HL-60 (cell line): ENCODE measurements at regions not wholly inside any gene's neighbourhood (a gene's known extent, or its start where the extent isn't known, plus 50 kb on each side); places are given as distances from the start of the nearest gene placed in this dataset.
A peak's percentile ranks its signal among the peaks of the same experiment; 100 is the strongest.

Experiments used
- DNase-seq, 2 experiments: peaks; one replicate each; pipeline ENCODE4 v3.0.0-alpha.2; 2010 to 2020; ENCODE audit warnings: low read depth in 1 of 2, low spot score in 1 of 2
- H3K27ac ChIP-seq: fragments of 250-450 bp; sonication (Bioruptor Pico); replicated peaks from 2 replicates; pipeline ENCODE4 v1.5.1; 2020; ENCODE audit warnings: mild to moderate bottlenecking, moderate library complexity
- H3K27me3 ChIP-seq: fragments of 250-450 bp; sonication (Bioruptor Pico); 2 replicates; pipeline ENCODE4 v1.5.1; 2021; ENCODE audit warnings: mild to moderate bottlenecking, moderate library complexity; ENCODE audit not compliant: insufficient read depth, poor library complexity, severe bottlenecking
- H3K4me3 ChIP-seq: replicated peaks from 2 replicates; pipeline ENCODE4 v1.5.1; 2011; ENCODE audit warnings: mild to moderate bottlenecking, control low read depth, low read length; ENCODE audit not compliant: insufficient read depth
- GABPA ChIP-seq: IDR thresholded peaks from 2 replicates; pipeline ENCODE4 v1.6.1; 2012; ENCODE audit warnings: low read depth
- POLR2AphosphoS5 ChIP-seq: IDR thresholded peaks from 2 replicates; pipeline ENCODE4 v1.6.1; 2012; ENCODE audit warnings: low read depth
- SPI1 ChIP-seq: IDR thresholded peaks from 2 replicates; pipeline ENCODE4 v1.6.1; 2012; ENCODE audit warnings: low read depth, mild to moderate bottlenecking, borderline replicate concordance
- TF ChIP-seq, protein P1 (sequence below): IDR thresholded peaks from one replicate; pipeline ENCODE4 v1.5.1; 2011; ENCODE audit warnings: low read length, control low read depth, inconsistent platforms; ENCODE audit not compliant: insufficient read depth
- TF ChIP-seq, protein P2 (sequence below): IDR thresholded peaks from 2 replicates; pipeline ENCODE4 v1.6.1; 2012; ENCODE audit warnings: low read depth; ENCODE audit not compliant: insufficient replicate concordance

DNA sequence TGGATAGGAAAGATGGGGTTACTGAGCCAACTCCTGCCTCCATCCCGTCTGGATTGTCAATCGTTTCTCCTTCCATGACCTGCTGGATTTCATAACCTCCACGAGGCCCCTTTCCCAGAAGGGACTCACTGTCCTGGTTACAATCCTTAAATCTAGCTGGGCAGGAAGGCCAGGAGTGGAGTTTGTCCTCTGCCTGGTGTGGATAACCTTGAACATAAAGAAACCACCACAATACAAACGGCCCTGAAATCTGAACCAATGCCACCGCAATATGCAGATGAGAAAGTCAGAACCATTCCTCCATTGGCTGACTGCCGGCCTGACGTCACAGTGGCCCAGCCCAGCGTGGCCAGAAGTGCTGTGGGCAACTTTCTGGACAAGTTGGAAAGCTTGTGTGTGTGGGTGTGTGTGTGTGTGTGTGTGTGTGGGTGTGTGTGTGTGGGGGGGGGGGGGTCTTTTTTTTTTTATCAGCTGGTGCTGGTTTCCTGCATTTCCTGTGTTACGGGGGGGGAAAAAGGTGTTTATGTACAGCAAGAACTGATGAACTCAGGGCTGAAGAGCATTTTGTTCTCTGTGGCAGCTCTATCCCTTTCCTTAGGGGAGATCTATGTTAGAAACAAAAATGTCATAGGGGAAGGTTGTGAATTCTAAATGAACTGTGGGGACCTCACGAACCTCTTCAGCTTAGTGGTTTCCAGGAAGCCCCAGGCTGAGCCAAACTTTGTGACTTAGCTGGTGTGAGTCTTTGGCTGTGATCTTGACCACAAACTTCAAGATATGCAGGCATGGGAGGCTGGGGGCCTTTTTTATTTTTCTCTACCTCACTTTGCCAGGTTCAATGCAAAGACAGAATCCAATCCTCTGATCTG, 81.6 kb upstream of the MED13L start:
- TF ChIP-seq, protein P1, sequence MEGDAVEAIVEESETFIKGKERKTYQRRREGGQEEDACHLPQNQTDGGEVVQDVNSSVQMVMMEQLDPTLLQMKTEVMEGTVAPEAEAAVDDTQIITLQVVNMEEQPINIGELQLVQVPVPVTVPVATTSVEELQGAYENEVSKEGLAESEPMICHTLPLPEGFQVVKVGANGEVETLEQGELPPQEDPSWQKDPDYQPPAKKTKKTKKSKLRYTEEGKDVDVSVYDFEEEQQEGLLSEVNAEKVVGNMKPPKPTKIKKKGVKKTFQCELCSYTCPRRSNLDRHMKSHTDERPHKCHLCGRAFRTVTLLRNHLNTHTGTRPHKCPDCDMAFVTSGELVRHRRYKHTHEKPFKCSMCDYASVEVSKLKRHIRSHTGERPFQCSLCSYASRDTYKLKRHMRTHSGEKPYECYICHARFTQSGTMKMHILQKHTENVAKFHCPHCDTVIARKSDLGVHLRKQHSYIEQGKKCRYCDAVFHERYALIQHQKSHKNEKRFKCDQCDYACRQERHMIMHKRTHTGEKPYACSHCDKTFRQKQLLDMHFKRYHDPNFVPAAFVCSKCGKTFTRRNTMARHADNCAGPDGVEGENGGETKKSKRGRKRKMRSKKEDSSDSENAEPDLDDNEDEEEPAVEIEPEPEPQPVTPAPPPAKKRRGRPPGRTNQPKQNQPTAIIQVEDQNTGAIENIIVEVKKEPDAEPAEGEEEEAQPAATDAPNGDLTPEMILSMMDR = no peak
- TF ChIP-seq POLR2AphosphoS5 (no peak), SPI1 (no peak), GABPA (no peak)
- TF ChIP-seq, protein P2, sequence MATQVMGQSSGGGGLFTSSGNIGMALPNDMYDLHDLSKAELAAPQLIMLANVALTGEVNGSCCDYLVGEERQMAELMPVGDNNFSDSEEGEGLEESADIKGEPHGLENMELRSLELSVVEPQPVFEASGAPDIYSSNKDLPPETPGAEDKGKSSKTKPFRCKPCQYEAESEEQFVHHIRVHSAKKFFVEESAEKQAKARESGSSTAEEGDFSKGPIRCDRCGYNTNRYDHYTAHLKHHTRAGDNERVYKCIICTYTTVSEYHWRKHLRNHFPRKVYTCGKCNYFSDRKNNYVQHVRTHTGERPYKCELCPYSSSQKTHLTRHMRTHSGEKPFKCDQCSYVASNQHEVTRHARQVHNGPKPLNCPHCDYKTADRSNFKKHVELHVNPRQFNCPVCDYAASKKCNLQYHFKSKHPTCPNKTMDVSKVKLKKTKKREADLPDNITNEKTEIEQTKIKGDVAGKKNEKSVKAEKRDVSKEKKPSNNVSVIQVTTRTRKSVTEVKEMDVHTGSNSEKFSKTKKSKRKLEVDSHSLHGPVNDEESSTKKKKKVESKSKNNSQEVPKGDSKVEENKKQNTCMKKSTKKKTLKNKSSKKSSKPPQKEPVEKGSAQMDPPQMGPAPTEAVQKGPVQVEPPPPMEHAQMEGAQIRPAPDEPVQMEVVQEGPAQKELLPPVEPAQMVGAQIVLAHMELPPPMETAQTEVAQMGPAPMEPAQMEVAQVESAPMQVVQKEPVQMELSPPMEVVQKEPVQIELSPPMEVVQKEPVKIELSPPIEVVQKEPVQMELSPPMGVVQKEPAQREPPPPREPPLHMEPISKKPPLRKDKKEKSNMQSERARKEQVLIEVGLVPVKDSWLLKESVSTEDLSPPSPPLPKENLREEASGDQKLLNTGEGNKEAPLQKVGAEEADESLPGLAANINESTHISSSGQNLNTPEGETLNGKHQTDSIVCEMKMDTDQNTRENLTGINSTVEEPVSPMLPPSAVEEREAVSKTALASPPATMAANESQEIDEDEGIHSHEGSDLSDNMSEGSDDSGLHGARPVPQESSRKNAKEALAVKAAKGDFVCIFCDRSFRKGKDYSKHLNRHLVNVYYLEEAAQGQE = no peak
- peak in 1 of 2 experiments; percentile 71 for DNase-seq
- Histone ChIP-seq H3K27ac (peak overlapping the region; percentile 37), H3K4me3 (no peak overlapping the region), H3K27me3 (no peaks in the 10 kb centered on the region)

DNA sequence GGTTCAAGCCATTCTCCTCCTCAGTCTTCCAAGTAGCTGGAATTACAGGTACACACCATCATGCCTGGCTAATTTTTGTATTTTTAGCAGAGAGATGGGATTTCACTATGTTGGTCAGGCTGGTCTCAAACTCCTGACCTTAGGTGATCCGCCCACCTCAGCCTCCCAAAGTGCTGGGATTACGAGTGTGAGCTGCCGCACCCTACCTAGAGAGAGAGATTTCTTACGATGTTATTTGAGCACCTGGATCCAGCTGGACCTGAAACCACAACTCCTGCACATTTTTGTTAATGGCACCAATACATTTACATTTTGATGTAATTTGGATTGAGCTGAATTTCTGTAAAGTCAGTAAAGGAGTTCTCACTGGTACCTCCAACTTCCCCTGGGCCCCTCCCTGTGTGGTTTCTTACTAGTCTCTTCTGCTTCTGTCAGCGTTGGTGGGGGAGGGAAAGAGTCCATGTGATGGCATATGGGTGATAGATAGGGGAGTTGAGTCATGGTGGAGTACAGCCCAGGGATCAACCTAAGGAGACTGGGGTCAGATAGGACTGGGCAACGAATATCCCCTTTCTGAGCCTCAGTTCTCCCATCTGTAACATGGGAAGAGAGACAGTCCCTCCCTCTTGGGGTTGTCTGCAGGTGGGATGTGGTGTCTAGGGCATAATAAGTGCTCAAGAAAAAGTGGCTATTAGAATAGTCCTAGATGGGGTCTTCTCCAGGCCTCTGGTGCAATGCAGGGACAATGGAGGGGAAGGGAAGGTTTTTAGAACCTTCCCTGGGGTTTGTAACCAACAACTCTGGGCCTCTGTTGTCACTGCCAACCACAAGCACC, 83.3 kb upstream of the MED13L start:
- Histone ChIP-seq H3K27me3 (no peaks in the 10 kb centered on the region), H3K4me3 (no peak overlapping the region), H3K27ac (0 out of 2 replicates have a peak overlapping the region, but pooled peaks have one; percentile 17)
- TF ChIP-seq, protein P2 = no peak
- peak; percentile 42; the same call in 1 of the 2 replicates for TF ChIP-seq SPI1
- no peak for TF ChIP-seq GABPA
- TF ChIP-seq, protein P1 = no peak
- TF ChIP-seq POLR2AphosphoS5 = no peak
- peak in 1 of 2 experiments; percentile 80 for DNase-seq

DNA sequence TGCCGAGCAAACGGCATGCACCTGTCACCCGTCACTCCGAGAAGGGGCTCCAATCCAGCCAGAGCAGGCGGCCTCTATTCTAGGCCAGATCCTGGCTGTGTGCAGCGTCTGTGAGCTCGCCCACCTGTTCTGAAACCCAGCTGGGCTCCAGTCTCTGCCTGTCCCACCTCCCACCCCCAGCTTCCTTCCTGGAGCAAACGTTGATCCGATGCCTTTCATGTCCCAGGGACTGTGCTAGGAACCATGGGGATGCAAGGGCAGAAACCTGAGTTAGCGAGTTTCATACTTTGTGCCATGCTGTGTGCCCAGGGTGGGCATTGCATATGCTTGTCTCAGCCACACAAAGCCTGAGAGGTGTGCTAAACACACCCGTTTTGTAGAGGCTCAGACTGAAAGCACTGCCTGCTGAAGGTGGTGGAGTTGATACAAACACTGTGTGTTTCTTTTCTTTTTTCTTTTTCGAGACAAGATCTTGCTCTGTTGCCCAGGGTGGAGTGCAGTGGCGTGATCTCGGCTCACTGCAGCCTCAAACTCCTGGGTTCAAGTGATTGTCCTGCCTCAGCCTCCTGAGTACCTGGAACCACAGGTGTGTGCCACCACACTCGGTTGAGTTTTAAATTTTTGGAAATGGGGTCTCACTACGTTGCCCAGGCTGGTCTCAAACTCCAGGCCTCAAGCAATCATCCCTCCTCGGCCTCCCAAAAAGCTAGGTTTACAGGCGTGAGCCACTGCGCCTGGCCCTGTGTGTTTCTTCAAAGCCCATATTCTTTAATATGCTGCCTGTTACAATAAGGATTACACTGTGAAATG, 84.1 kb upstream of the MED13L start:
- no peak for DNase-seq
- Histone ChIP-seq H3K4me3 (no peak overlapping the region), H3K27me3 (no peaks in the 10 kb centered on the region), H3K27ac (0 out of 2 replicates have a peak overlapping the region, but pooled peaks have one; percentile 17)
- TF ChIP-seq, protein P2 = no peak
- TF ChIP-seq POLR2AphosphoS5 (no peak), SPI1 (no peak), GABPA (no peak)
- TF ChIP-seq, protein P1 = no peak
